HUES64 (cell line): ENCODE measurements at regions not wholly inside any gene's neighbourhood (a gene's known extent, or its start where the extent isn't known, plus 50 kb on each side); places are given as distances from the start of the nearest gene placed in this dataset.

ENCODE experiments used
- H3K27ac ChIP-seq: 2 replicates; pipeline ENCODE4 v1.7.0; 2013; ENCODE audit warnings: low read depth, low read length, inconsistent platforms
- H3K27me3 ChIP-seq: 2 replicates; pipeline ENCODE4 v1.6.1; 2013; ENCODE audit warnings: mild to moderate bottlenecking, low read length; ENCODE audit not compliant: insufficient read depth
- H3K36me3 ChIP-seq: 2 replicates; pipeline ENCODE4 v1.6.1; 2013; ENCODE audit warnings: mild to moderate bottlenecking, low read length; ENCODE audit not compliant: insufficient read depth
- H3K4me1 ChIP-seq: 2 replicates; pipeline ENCODE4 v1.6.1; 2013; ENCODE audit warnings: mild to moderate bottlenecking, low read length, moderate library complexity; ENCODE audit not compliant: insufficient read depth
- H3K4me3 ChIP-seq: 2 replicates; pipeline ENCODE4 v1.5.1; 2013; ENCODE audit warnings: mild to moderate bottlenecking, low read length, moderate library complexity
- H3K9ac ChIP-seq: 2 replicates; pipeline ENCODE4 v1.6.1; 2013; ENCODE audit warnings: mild to moderate bottlenecking, low read depth, low read length
- H3K9me3 ChIP-seq: 2 replicates; pipeline ENCODE4 v1.6.1; 2013; ENCODE audit warnings: low read depth, low read length; ENCODE audit not compliant: insufficient read depth
- WGBS: fragments of 150-250, 120-280 bp; methylation state at CpG from one replicate; pipeline ENCODE4 v1.1.7; 2013; ENCODE audit warnings: missing lambda C conversion rate; 5-methylcytosine and 5-hydroxymethylcytosine counted together

- Histone ChIP-seq H3K27me3 (no peaks in the 10 kb centered on the region), H3K36me3 (no peaks in the 10 kb centered on the region), H3K9me3 (peaks cover 4% of the 10 kb centered on the region; the same call in 1 of the 2 replicates), H3K4me1 (no peaks in the 10 kb centered on the region), H3K4me3 (no peak overlapping the region), H3K9ac (no peak overlapping the region), H3K27ac (no peak overlapping the region)
- WGBS, result 78% methylated on average over 1 of the region's 2 CpGs
Observed at GRCh38 chr2:183214680-183215079, 90.4 kb downstream of the NUP35 start.

- Histone ChIP-seq H3K36me3 (no peaks in the 10 kb centered on the region), H3K27ac (no peak overlapping the region), H3K9ac (no peak overlapping the region), H3K4me3 (no peak overlapping the region), H3K9me3 (no peaks in the 10 kb centered on the region), H3K27me3 (no peaks in the 10 kb centered on the region), H3K4me1 (no peaks in the 10 kb centered on the region)
- 83% methylated on average over 1 of the region's 1 CpG for WGBS
Observed at GRCh38 chr2:183215917-183216316, 91.7 kb downstream of the NUP35 start.

GRCh38 chr2:183219888-183220287, 95.6 kb downstream of the NUP35 start:
- WGBS, result 96% methylated on average over 2 of the region's 3 CpGs

GRCh38 chr2:183222751-183223150, 98.5 kb downstream of the NUP35 start:
- H3K4me1 ChIP-seq, result no peaks in the 10 kb centered on the region
- no peaks in the 10 kb centered on the region for H3K27me3 ChIP-seq
- H3K4me3 ChIP-seq, result no peak overlapping the region
- H3K9ac ChIP-seq, result no peak overlapping the region
- H3K36me3 ChIP-seq, result no peaks in the 10 kb centered on the region
- WGBS, result 79% methylated on average over 5 of the region's 5 CpGs
- no peak overlapping the region for H3K27ac ChIP-seq
- no peaks in the 10 kb centered on the region for H3K9me3 ChIP-seq

More at GRCh38 chr2:183219888-183220287, 95.6 kb downstream of the NUP35 start:
- H3K9me3 ChIP-seq, result no peaks in the 10 kb centered on the region
- no peaks in the 10 kb centered on the region for H3K36me3 ChIP-seq
- H3K27ac ChIP-seq, result no peak overlapping the region
- no peak overlapping the region for H3K9ac ChIP-seq
- no peaks in the 10 kb centered on the region for H3K4me1 ChIP-seq
- no peaks in the 10 kb centered on the region for H3K27me3 ChIP-seq
- H3K4me3 ChIP-seq, result no peak overlapping the region

GRCh38 chr2:183224948-183225347, 100.7 kb downstream of the NUP35 start:
- Histone ChIP-seq H3K4me1 (no peaks in the 10 kb centered on the region), H3K27me3 (no peaks in the 10 kb centered on the region), H3K27ac (no peak overlapping the region), H3K4me3 (no peak overlapping the region), H3K9ac (no peak overlapping the region), H3K36me3 (no peaks in the 10 kb centered on the region), H3K9me3 (no peaks in the 10 kb centered on the region)

GRCh38 chr2:183227176-183227575, 102.9 kb downstream of the NUP35 start:
- 87% methylated on average over 1 of the region's 1 CpG for WGBS
- H3K36me3 ChIP-seq, result no peaks in the 10 kb centered on the region
- H3K4me3 ChIP-seq, result no peak overlapping the region
- no peak overlapping the region for H3K27ac ChIP-seq
- no peaks in the 10 kb centered on the region for H3K9me3 ChIP-seq
- no peaks in the 10 kb centered on the region for H3K4me1 ChIP-seq
- no peak overlapping the region for H3K9ac ChIP-seq
- H3K27me3 ChIP-seq, result no peaks in the 10 kb centered on the region

- no CpG with 5 or more reads among the region's 2 CpGs for WGBS
- H3K4me1 ChIP-seq, result no peaks in the 10 kb centered on the region
- H3K27me3 ChIP-seq, result no peaks in the 10 kb centered on the region
- H3K9me3 ChIP-seq, result no peaks in the 10 kb centered on the region
- no peak overlapping the region for H3K27ac ChIP-seq
- H3K4me3 ChIP-seq, result no peak overlapping the region
- H3K36me3 ChIP-seq, result no peaks in the 10 kb centered on the region
- no peak overlapping the region for H3K9ac ChIP-seq
Observed at GRCh38 chr2:183229386-183229785, 105.1 kb downstream of the NUP35 start.

GRCh38 chr2:183232161-183232865, 108.1 kb downstream of the NUP35 start:
- H3K9ac ChIP-seq, result no peak overlapping the region
- 100% methylated on average over 1 of the region's 1 CpG for WGBS
- no peaks in the 10 kb centered on the region for H3K36me3 ChIP-seq
- H3K4me1 ChIP-seq, result no peaks in the 10 kb centered on the region
- no peak overlapping the region for H3K4me3 ChIP-seq
- no peaks in the 10 kb centered on the region for H3K27me3 ChIP-seq
- H3K9me3 ChIP-seq, result no peaks in the 10 kb centered on the region
- H3K27ac ChIP-seq, result no peak overlapping the region

- Histone ChIP-seq H3K36me3 (no peaks in the 10 kb centered on the region), H3K4me1 (no peaks in the 10 kb centered on the region), H3K27ac (no peak overlapping the region), H3K27me3 (no peaks in the 10 kb centered on the region), H3K9me3 (no peaks in the 10 kb centered on the region), H3K4me3 (no peak overlapping the region), H3K9ac (no peak overlapping the region)
- WGBS, result 86% methylated on average over 3 of the region's 3 CpGs
Observed at GRCh38 chr2:183242937-183243336, 118.7 kb downstream of the NUP35 start.

- H3K4me1 ChIP-seq, result no peaks in the 10 kb centered on the region
- 93% methylated on average over 3 of the region's 3 CpGs for WGBS
Observed at GRCh38 chr2:183243758-183244157, 119.5 kb downstream of the NUP35 start.

GRCh38 chr2:183244300-183244844, 120.1 kb downstream of the NUP35 start:
- Histone ChIP-seq H3K27ac (no peak overlapping the region), H3K4me3 (no peak overlapping the region), H3K27me3 (no peaks in the 10 kb centered on the region), H3K9ac (no peak overlapping the region), H3K4me1 (no peaks in the 10 kb centered on the region), H3K9me3 (no peaks in the 10 kb centered on the region), H3K36me3 (no peaks in the 10 kb centered on the region)
- whole genome bisulfite sequencing, result 82% methylated on average over 2 of the region's 2 CpGs

More at GRCh38 chr2:183243758-183244157, 119.5 kb downstream of the NUP35 start:
- Histone ChIP-seq H3K27ac (no peak overlapping the region), H3K9me3 (no peaks in the 10 kb centered on the region), H3K36me3 (no peaks in the 10 kb centered on the region), H3K4me3 (no peak overlapping the region), H3K9ac (no peak overlapping the region), H3K27me3 (no peaks in the 10 kb centered on the region)
